Chondrocyte (in vitro differentiated cells): ENCODE measurements at regions not wholly inside any gene's neighbourhood (a gene's known extent, or its start where the extent isn't known, plus 50 kb on each side); places are given as distances from the start of the nearest gene placed in this dataset.

Experiments
- DNase-seq: peaks from one replicate; pipeline ENCODE4 v3.0.0; 2021; ENCODE audit warnings: mixed read lengths, low spot score
- H3K27ac Mint-ChIP-seq: one replicate; pipeline ENCODE4 v1.8.0; 2021; ENCODE audit warnings: mild to moderate bottlenecking, moderate library complexity, mixed read lengths; ENCODE audit not compliant: unreplicated experiment
- H3K27me3 Mint-ChIP-seq: 2 replicates; pipeline ENCODE4 v1.8.0; 2021; ENCODE audit warnings: low read depth, mixed read lengths
- H3K36me3 Mint-ChIP-seq: 2 replicates; pipeline ENCODE4 v1.8.0; 2021; ENCODE audit warnings: low read depth, mixed read lengths
- H3K4me1 Mint-ChIP-seq: 2 replicates; pipeline ENCODE4 v1.8.0; 2021; ENCODE audit warnings: low read depth, mild to moderate bottlenecking, mixed read lengths
- H3K4me3 Mint-ChIP-seq: one replicate; pipeline ENCODE4 v1.8.0; 2021; ENCODE audit warnings: mild to moderate bottlenecking, moderate library complexity, mixed read lengths; ENCODE audit not compliant: unreplicated experiment
- H3K9me3 Mint-ChIP-seq: 2 replicates; pipeline ENCODE4 v1.8.0; 2021; ENCODE audit warnings: low read depth, mixed read lengths
- TF ChIP-seq, protein P1 (sequence below): fragments of 200-600 bp; sonication (generic); IDR thresholded peaks from 2 replicates; pipeline ENCODE4 v1.5.0; 2021; ENCODE audit warnings: antibody characterized with exemption, mild to moderate bottlenecking, moderate library complexity

GRCh38 chr22:26801449-26801848 lies 144.1 kb downstream of the MIAT start:
- no peak for DNase-seq
- TF ChIP-seq, protein P1, sequence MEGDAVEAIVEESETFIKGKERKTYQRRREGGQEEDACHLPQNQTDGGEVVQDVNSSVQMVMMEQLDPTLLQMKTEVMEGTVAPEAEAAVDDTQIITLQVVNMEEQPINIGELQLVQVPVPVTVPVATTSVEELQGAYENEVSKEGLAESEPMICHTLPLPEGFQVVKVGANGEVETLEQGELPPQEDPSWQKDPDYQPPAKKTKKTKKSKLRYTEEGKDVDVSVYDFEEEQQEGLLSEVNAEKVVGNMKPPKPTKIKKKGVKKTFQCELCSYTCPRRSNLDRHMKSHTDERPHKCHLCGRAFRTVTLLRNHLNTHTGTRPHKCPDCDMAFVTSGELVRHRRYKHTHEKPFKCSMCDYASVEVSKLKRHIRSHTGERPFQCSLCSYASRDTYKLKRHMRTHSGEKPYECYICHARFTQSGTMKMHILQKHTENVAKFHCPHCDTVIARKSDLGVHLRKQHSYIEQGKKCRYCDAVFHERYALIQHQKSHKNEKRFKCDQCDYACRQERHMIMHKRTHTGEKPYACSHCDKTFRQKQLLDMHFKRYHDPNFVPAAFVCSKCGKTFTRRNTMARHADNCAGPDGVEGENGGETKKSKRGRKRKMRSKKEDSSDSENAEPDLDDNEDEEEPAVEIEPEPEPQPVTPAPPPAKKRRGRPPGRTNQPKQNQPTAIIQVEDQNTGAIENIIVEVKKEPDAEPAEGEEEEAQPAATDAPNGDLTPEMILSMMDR, result no peak
- no peak overlapping the region for H3K27ac Mint-ChIP-seq
- H3K27me3 Mint-ChIP-seq, result no peaks in the 10 kb centered on the region
- H3K36me3 Mint-ChIP-seq, result peaks cover 2% of the 10 kb centered on the region
- no peaks in the 10 kb centered on the region for H3K9me3 Mint-ChIP-seq
- no peak overlapping the region for H3K4me3 Mint-ChIP-seq
- peaks cover 22% of the 10 kb centered on the region for H3K4me1 Mint-ChIP-seq

DNA sequence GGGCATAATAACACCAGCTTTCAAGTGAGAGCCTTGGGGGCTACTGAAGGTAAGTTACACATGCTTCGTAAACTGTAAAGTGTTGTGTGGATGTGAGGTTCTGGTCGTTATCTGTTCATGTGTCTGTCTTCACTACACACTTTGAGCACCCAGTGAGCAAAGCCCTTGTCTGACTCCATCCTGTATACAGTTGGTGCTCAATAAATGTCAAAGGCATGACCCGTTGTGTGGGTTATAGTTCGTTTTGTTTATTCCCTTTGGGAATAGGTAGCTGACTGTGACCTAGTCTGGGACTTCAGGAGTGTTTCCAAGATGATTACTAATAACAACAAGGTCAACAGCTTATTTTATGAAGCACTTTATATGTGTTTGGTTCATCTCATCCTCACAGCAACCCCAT lies 146.9 kb downstream of the MIAT start:
- H3K36me3 Mint-ChIP-seq, result peaks cover 1% of the 10 kb centered on the region

DNA sequence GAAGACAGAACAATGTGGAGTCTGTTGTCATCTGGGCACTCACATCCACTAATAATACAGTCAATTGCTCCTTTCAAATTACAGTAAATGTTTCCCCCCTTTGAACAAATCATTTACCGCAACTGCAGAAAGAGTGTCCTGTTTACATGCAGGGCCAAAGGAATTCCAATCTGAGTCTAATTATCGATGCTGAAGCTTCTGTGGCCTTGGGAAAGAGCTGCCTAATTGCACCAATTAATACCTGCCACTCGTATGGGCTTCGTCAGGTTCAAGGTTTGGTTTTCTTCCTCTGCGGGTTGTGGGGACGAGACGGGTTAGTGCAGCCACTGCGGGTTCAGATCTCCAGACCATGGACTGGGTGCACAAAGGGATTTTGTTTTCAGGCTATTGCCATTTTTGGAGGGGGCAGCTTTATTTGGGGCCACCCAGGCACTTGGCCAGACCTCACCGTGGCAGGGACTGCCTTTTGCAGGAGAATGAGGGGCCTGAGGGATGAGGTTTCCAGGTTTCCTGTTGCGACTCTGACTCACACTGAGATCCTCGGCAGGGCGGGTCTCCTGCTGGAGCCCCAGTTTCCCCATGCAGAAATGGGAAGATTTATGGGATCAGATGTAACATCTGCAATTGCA lies 147.6 kb downstream of the MIAT start:
- peaks cover 1% of the 10 kb centered on the region for H3K36me3 Mint-ChIP-seq
- H3K9me3 Mint-ChIP-seq, result peaks cover 4% of the 10 kb centered on the region
- DNase-seq, result no peak
- no peak overlapping the region for H3K27ac Mint-ChIP-seq
- H3K4me3 Mint-ChIP-seq, result no peak overlapping the region
- TF ChIP-seq, protein P1, result no peak
- no peaks in the 10 kb centered on the region for H3K27me3 Mint-ChIP-seq
- H3K4me1 Mint-ChIP-seq, result peaks cover 18% of the 10 kb centered on the region

More for the DNA sequence above, 146.9 kb downstream of the MIAT start:
- peaks cover 22% of the 10 kb centered on the region for H3K4me1 Mint-ChIP-seq
- H3K4me3 Mint-ChIP-seq, result no peak overlapping the region
- peaks cover 4% of the 10 kb centered on the region for H3K9me3 Mint-ChIP-seq
- no peak for DNase-seq
- TF ChIP-seq, protein P1, result no peak
- no peaks in the 10 kb centered on the region for H3K27me3 Mint-ChIP-seq
- H3K27ac Mint-ChIP-seq, result no peak overlapping the region

DNA sequence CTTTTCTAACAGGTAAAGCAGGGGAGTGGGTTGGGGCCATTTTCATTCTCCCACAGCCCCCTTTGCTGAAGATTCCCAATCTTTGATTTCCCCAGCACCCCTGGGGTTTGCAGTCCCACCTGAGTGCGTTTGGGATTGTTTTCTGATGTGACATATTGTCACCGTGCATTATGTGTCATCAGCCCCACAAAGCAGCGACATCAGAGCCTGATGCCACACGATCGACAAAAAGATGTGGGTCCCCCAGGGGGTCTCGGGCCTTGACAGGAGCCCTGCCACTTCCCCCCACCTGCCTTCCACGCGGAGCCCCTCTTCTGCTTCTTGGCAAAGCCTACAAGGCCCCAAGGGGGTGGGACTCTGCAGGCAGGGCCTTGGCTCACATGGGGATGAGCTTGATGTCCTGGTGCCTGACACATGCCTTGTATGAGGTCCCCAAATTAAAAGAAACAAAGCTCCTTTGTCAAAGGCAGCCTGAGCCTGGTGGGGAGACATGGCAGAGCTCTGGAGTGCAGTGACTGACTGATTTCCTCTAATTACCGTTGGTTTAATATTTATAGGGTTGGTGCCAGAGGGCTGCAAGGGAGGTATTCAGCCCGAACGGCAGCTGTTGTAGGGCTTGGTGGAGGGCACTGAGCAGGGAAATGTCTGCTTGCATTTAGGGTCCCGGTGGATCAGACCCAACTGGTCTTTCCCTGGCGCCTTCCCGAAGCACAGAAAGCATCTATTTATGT lies 149.2 kb downstream of the MIAT start:
- TF ChIP-seq, protein P1, result no peak
- Mint-ChIP-seq H3K27me3 (no peaks in the 10 kb centered on the region), H3K4me3 (no peak overlapping the region), H3K9me3 (peaks cover 4% of the 10 kb centered on the region), H3K27ac (no peak overlapping the region), H3K36me3 (peaks cover 1% of the 10 kb centered on the region), H3K4me1 (peaks cover 15% of the 10 kb centered on the region)
- no peak for DNase-seq

DNA sequence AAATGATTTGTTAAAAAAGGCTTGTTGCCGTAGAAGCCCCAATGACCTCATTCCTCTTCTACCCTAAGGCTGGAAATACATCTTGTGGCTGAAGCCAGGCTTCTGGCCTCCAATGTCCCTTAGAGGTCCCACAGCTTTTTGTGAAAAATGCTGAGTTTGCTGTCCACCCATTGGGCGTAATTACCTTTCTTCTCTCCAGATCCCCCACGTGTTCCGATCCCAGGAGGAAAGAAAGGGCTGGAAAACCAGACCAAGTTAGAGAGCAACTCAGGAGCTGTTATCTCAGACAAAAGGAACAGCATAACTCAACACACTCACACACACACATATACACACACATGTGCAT lies 154.2 kb downstream of the MIAT start:
- Mint-ChIP-seq H3K36me3 (peaks cover 4% of the 10 kb centered on the region), H3K27me3 (no peaks in the 10 kb centered on the region), H3K4me1 (peaks cover 9% of the 10 kb centered on the region), H3K9me3 (peaks cover 4% of the 10 kb centered on the region), H3K27ac (no peak overlapping the region), H3K4me3 (no peak overlapping the region)
- no peak for DNase-seq
- TF ChIP-seq, protein P1, result no peak
